ENCODE measurements at regions not wholly inside any gene's neighbourhood (a gene's known extent, or its start where the extent isn't known, plus 50 kb on each side); places are given as distances from the start of the nearest gene placed in this dataset.

DNA sequence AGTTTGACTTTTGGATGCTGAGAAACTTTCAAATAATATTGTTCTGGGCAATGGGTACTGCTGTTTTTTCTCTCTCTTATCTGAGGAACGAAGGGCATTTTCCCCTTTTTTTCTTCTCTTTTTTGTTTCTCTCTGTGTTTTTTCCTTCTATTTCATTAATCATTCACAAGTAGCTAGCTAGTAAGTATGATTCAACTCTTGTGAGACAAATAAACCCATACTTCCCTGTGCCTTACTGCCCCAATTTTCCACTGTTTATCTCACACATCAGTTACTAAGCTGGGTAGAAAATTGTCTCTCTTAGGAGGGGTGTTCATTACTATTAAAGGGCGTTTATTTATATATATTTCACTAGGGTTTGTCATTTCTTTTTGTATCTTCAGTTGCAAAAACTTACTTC, 437.6 kb downstream of the RERGL start:
- TF ChIP-seq POLR2A (IDR thresholded peaks at IDR 0.05; ENCODE audit: extremely low read depth, insufficient read length) (no peak), MYC (IDR thresholded peaks at IDR 0.05; ENCODE audit: low read depth, low read length) (no peak)
- TF ChIP-seq, protein P1, sequence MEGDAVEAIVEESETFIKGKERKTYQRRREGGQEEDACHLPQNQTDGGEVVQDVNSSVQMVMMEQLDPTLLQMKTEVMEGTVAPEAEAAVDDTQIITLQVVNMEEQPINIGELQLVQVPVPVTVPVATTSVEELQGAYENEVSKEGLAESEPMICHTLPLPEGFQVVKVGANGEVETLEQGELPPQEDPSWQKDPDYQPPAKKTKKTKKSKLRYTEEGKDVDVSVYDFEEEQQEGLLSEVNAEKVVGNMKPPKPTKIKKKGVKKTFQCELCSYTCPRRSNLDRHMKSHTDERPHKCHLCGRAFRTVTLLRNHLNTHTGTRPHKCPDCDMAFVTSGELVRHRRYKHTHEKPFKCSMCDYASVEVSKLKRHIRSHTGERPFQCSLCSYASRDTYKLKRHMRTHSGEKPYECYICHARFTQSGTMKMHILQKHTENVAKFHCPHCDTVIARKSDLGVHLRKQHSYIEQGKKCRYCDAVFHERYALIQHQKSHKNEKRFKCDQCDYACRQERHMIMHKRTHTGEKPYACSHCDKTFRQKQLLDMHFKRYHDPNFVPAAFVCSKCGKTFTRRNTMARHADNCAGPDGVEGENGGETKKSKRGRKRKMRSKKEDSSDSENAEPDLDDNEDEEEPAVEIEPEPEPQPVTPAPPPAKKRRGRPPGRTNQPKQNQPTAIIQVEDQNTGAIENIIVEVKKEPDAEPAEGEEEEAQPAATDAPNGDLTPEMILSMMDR (IDR thresholded peaks at IDR 0.05; ENCODE audit: low read depth, low read length), result no peak
- TF ChIP-seq, protein P2, sequence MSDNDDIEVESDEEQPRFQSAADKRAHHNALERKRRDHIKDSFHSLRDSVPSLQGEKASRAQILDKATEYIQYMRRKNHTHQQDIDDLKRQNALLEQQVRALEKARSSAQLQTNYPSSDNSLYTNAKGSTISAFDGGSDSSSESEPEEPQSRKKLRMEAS (IDR thresholded peaks at IDR 0.05; ENCODE audit: low read depth, low read length), result no peak
- H3K4me3 ChIP-seq (ENCODE audit: low read depth, low read length), result no peak overlapping the region
- DNase-seq (ENCODE audit: low read depth), result no peak

DNA sequence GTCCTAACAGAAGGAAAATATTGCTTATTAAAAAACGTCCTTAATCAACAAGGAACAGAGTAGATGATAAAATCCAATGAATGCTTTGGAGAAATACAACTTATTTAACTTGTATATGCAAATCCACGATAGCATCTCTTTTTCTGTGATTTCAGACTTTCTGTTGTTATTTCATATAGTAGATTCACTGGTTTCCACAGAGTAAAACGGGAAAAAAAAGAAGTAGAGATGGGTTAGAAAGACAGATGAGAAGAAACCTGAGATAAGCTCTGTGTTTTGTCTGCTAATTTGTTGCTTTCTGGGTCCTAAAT, 447.7 kb downstream of the RERGL start:
- DNase-seq (ENCODE audit: low read depth), result no peak
- H3K4me3 ChIP-seq (ENCODE audit: low read depth, low read length), result no peak overlapping the region
- TF ChIP-seq MYC (IDR thresholded peaks at IDR 0.05; ENCODE audit: low read depth, low read length) (no peak), POLR2A (IDR thresholded peaks at IDR 0.05; ENCODE audit: extremely low read depth, insufficient read length) (no peak)
- TF ChIP-seq, protein P1 (IDR thresholded peaks at IDR 0.05; ENCODE audit: low read depth, low read length), result no peak
- TF ChIP-seq, protein P2 (IDR thresholded peaks at IDR 0.05; ENCODE audit: low read depth, low read length), result no peak

DNA sequence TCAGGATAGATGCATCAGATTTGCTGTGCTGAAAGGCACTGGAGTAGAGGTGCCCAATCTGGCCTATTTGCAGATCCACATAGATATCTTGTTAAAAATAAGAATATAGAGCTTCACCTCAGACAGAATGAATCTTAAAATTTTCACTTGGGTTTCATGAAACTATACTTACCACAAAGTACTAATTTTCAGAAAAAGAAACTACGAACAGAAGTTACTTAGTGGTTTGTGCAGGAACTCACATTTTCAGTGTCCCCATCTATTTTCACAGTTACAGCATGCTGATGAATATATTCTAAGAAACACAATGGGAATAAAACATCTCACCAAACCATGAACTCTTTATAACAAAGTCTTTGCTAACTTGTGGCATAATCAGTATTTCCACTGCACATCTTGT, 449.4 kb downstream of the RERGL start:
- TF ChIP-seq, protein P2 (IDR thresholded peaks at IDR 0.05; ENCODE audit: low read depth, low read length), result no peak

DNA sequence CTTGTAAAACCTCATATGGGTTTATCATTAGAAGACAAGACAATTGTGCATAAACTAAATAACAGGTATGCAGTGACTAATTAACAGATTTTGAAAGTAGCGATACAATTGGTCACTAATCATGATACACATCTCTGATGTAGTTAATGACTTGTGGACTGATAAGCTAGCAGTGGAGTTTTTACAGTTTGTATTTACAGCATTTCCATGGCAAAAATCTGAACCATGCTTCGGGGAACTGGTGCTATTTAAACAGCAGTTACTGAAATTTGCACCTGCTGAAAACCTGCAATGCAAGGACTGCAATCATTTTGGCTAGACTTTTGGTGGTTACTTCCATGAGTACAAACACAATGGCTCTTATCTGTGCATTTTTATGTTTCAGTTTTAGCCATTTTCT, 471.2 kb downstream of the RERGL start:
- TF ChIP-seq, protein P2 (IDR thresholded peaks at IDR 0.05; ENCODE audit: low read depth, low read length), result no peak
- TF ChIP-seq MYC (IDR thresholded peaks at IDR 0.05; ENCODE audit: low read depth, low read length) (no peak), POLR2A (IDR thresholded peaks at IDR 0.05; ENCODE audit: extremely low read depth, insufficient read length) (no peak)
- TF ChIP-seq, protein P1 (IDR thresholded peaks at IDR 0.05; ENCODE audit: low read depth, low read length), result no peak
- no peak for DNase-seq (ENCODE audit: low read depth)
- H3K4me3 ChIP-seq (ENCODE audit: low read depth, low read length), result no peak overlapping the region

More for the DNA sequence above, 449.4 kb downstream of the RERGL start:
- no peak for DNase-seq (ENCODE audit: low read depth)
- no peak overlapping the region for H3K4me3 ChIP-seq (ENCODE audit: low read depth, low read length)

DNA sequence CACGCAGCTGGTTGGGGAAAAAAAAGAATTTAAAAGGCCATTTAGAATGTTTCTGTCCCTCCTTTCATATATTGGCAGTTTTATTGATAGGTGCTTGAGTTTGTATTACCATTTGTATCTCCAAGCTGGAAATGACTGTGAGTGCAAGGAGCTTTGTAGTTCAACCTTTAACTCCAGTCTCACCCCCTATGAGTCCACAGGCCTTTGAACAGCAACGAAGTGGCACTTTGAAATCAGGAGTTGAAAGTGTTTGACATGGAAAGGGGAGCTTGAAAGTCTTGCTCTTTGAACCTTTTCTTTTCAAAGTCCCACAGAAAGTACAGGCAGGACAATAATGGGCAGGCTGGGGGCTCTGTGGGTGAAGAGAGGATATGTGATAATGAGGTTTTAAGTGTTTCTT, 480.3 kb downstream of the RERGL start:
- no peak for TF ChIP-seq POLR2A (IDR thresholded peaks at IDR 0.05; ENCODE audit: extremely low read depth, insufficient read length)
- no peak for TF ChIP-seq MYC (IDR thresholded peaks at IDR 0.05; ENCODE audit: low read depth, low read length)
- TF ChIP-seq, protein P1 (IDR thresholded peaks at IDR 0.05; ENCODE audit: low read depth, low read length), result no peak
- TF ChIP-seq, protein P2 (IDR thresholded peaks at IDR 0.05; ENCODE audit: low read depth, low read length), result no peak
- no peak for DNase-seq (ENCODE audit: low read depth)
- H3K4me3 ChIP-seq (ENCODE audit: low read depth, low read length), result no peak overlapping the region

DNA sequence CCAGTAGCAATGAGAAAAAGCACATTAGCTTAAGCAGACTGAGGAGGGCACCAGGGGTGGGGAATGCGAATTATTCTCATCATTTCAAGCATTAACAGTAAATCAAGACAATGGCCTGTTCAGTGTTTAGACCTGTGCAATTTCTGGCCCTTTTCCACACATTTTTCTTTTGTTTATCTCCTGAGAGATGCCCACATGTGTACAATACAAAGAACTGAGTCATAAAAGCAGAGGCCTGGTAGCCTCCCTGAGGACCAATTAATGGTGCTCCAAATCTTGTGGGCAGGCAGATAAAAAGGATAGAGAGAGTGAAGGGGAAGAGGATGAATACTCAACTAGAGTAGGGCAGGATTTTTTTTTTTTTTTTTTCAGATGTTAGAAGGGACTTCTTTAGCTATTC, 480.8 kb downstream of the RERGL start:
- TF ChIP-seq, protein P2 (IDR thresholded peaks at IDR 0.05; ENCODE audit: low read depth, low read length), result no peak
- TF ChIP-seq, protein P1 (IDR thresholded peaks at IDR 0.05; ENCODE audit: low read depth, low read length), result no peak
- TF ChIP-seq MYC (IDR thresholded peaks at IDR 0.05; ENCODE audit: low read depth, low read length), result no peak
- no peak for TF ChIP-seq POLR2A (IDR thresholded peaks at IDR 0.05; ENCODE audit: extremely low read depth, insufficient read length)
- no peak overlapping the region for H3K4me3 ChIP-seq (ENCODE audit: low read depth, low read length)
- peak; percentile 2 for DNase-seq (ENCODE audit: low read depth)

Measured in NB4 (cell line).